HCT116 (cell line): ENCODE measurements at regions not wholly inside any gene's neighbourhood (a gene's known extent, or its start where the extent isn't known, plus 50 kb on each side); places are given as distances from the start of the nearest gene placed in this dataset.

Experiments
- ATAC-seq: fragments of 200-7000 bp; cut with Tn5 transposase; 2 replicates; pipeline ENCODE4 v1.9.1; 2020; ENCODE audit warnings: mild to moderate bottlenecking, moderate library complexity
- BruUV-seq: library from RNA; stranded (reverse); fragments of 400-500 nt; replicated peaks from 2 replicates; lab custom pipeline; 2021; lab: Mats Ljungman, UMichigan
- CTCF ChIA-PET: fragments of 300-600 bp; sonication (Branson Sonifier 250); formaldehyde crosslinking; loops from one replicate; lab custom pipeline; 2021; ENCODE audit warnings: antibody characterized with exemption; lab: Charles Lee
- POLR2A ChIA-PET: fragments of 300-600, 350-600 bp; sonication (Branson Sonifier 250); formaldehyde crosslinking; loops from one replicate; lab custom pipeline; 2021; ENCODE audit warnings: antibody characterized with exemption; lab: Charles Lee
- RAD21 ChIA-PET, 2 experiments: fragments of 300-600 bp; sonication (Branson Sonifier 250); formaldehyde crosslinking; loops; one replicate each; lab custom pipeline; 2023; ENCODE audit warnings: low total read pairs in 2 of 2; ENCODE audit not compliant: uncharacterized antibody in 2 of 2, unreplicated experiment in 2 of 2, low non-redundant PET in 1 of 2; lab: Charles Lee
- DNase-seq: peaks from one replicate; pipeline ENCODE4 v3.0.0-alpha.2; 2010; ENCODE audit warnings: low read depth, low spot score
- H2AFZ ChIP-seq: fragments of 200-600 bp; shearing (Covaris generic), sonication (generic); 2 replicates; pipeline ENCODE4 v1.6.1; 2017; ENCODE audit warnings: low read depth, mixed run types, mixed read lengths, antibody characterized with exemption, low read length; ENCODE audit not compliant: poor library complexity, severe bottlenecking
- H3K27ac ChIP-seq: 2 replicates; pipeline ENCODE4 v1.5.1; 2012; ENCODE audit warnings: low read depth, low read length
- H3K27me3 ChIP-seq: fragments of 200-600 bp; sonication (generic); 2 replicates; pipeline ENCODE4 v1.6.1; 2016; ENCODE audit warnings: mixed run types, low read length, mixed read lengths; ENCODE audit not compliant: insufficient read depth
- H3K36me3 ChIP-seq, 2 experiments: fragments of 200-500 bp in 1 of 2; fragments of 200-600 bp in 1 of 2; sonication (Bioruptor generic) in 1 of 2; sonication (generic) in 1 of 2; 2 replicates each; pipeline versions ENCODE4 v1.5.1 to v1.6.1; 2014 to 2016; ENCODE audit warnings: low read length in 2 of 2, inconsistent platforms in 1 of 2, mixed read lengths in 1 of 2, mixed run types in 1 of 2; ENCODE audit not compliant: insufficient read depth in 2 of 2, control insufficient read depth in 1 of 2
- H3K4me1 ChIP-seq, 2 experiments: fragments of 200-600 bp in 1 of 2; sonication (generic) in 1 of 2; 2 replicates each; pipeline versions ENCODE4 v1.5.1 to v1.6.1; 2012 to 2017; ENCODE audit warnings: low read length in 2 of 2, inconsistent platforms in 1 of 2, mild to moderate bottlenecking in 1 of 2, mixed read lengths in 1 of 2, mixed run types in 1 of 2, moderate library complexity in 1 of 2; ENCODE audit not compliant: insufficient read depth in 2 of 2, control insufficient read depth in 1 of 2
- H3K4me2 ChIP-seq: fragments of 200-600 bp; sonication (generic); 2 replicates; pipeline ENCODE4 v1.6.1; 2017; ENCODE audit warnings: mixed run types, low read length, mixed read lengths
- H3K4me3 ChIP-seq, 2 experiments: fragments of 200-600 bp in 1 of 2; sonication (generic) in 1 of 2; replicated peaks in 1 of 2; 2 replicates each; pipeline ENCODE4 v1.5.1; 2011 to 2016; ENCODE audit warnings: low read length in 2 of 2, control low read depth in 1 of 2, low read depth in 1 of 2, mild to moderate bottlenecking in 1 of 2, mixed read lengths in 1 of 2, mixed run types in 1 of 2
- H3K79me2 ChIP-seq: fragments of 200-600 bp; sonication (generic); 2 replicates; pipeline ENCODE4 v1.6.1; 2017; ENCODE audit warnings: mild to moderate bottlenecking, mixed run types, low read length, moderate library complexity, mixed read lengths; ENCODE audit not compliant: insufficient read depth
- H3K9ac ChIP-seq: fragments of 200-600 bp; sonication (generic); 2 replicates; pipeline ENCODE4 v1.6.1; 2016; ENCODE audit warnings: low read length, mixed read lengths
- H3K9me2 ChIP-seq: fragments of 200-600 bp; sonication (generic), shearing (Covaris generic); 2 replicates; pipeline ENCODE4 v1.6.1; 2017; ENCODE audit warnings: mixed run types, mild to moderate bottlenecking, moderate library complexity; ENCODE audit not compliant: insufficient read depth
- H3K9me3 ChIP-seq, 2 experiments: fragments of 200-500 bp in 1 of 2; fragments of 200-600 bp in 1 of 2; sonication (Bioruptor generic) in 1 of 2; sonication (generic) in 1 of 2; 2 replicates each; pipeline ENCODE4 v1.6.1; 2014 to 2017; ENCODE audit warnings: low read length in 2 of 2, mixed read lengths in 2 of 2, inconsistent platforms in 1 of 2, low read depth in 1 of 2, mild to moderate bottlenecking in 1 of 2, mixed run types in 1 of 2, moderate library complexity in 1 of 2; ENCODE audit not compliant: control insufficient read depth in 1 of 2, insufficient read depth in 1 of 2
- H4K20me1 ChIP-seq: fragments of 200-600 bp; sonication (generic), shearing (Covaris generic); 2 replicates; pipeline ENCODE4 v1.6.1; 2017; ENCODE audit warnings: mixed run types, mild to moderate bottlenecking, moderate library complexity; ENCODE audit not compliant: insufficient read depth
- EGR1 ChIP-seq: IDR thresholded peaks from 2 replicates; pipeline ENCODE4 v1.6.1; 2012; ENCODE audit warnings: low read depth
- ELF1 ChIP-seq: IDR thresholded peaks from 2 replicates; pipeline ENCODE4 v1.6.1; 2012; ENCODE audit warnings: low read depth, borderline replicate concordance
- EZH2 ChIP-seq: fragments of 200-600 bp; sonication (generic); IDR thresholded peaks from 2 replicates; pipeline ENCODE4 v1.6.1; 2017; ENCODE audit warnings: antibody characterized with exemption, mixed run types
- FOSL1 ChIP-seq: IDR thresholded peaks from 2 replicates; pipeline ENCODE4 v1.6.1; 2012; ENCODE audit warnings: low read depth
- POLR2A ChIP-seq: IDR thresholded peaks from 2 replicates; pipeline ENCODE4 v1.7.0; 2011; ENCODE audit warnings: borderline replicate concordance; ENCODE audit not compliant: insufficient read depth, insufficient read length; ENCODE audit errors: extremely low read depth
- POLR2AphosphoS5 ChIP-seq: IDR thresholded peaks from 2 replicates; pipeline ENCODE4 v1.6.1; 2011; ENCODE audit warnings: mild to moderate bottlenecking, low read depth, low read length, moderate library complexity
- RAD21 ChIP-seq: IDR thresholded peaks from 2 replicates; pipeline ENCODE4 v1.6.1; 2012; ENCODE audit warnings: low read depth, mild to moderate bottlenecking
- SRF ChIP-seq: IDR thresholded peaks from 2 replicates; pipeline ENCODE4 v1.6.1; 2012; ENCODE audit warnings: low read depth
- TCF7L2 ChIP-seq: IDR thresholded peaks from 2 replicates; pipeline ENCODE4 v1.7.0; 2011; ENCODE audit warnings: borderline replicate concordance, inconsistent platforms; ENCODE audit not compliant: insufficient read depth, insufficient read length; ENCODE audit errors: extremely low read depth
- YY1 ChIP-seq: IDR thresholded peaks from 2 replicates; pipeline ENCODE4 v1.6.1; 2011; ENCODE audit warnings: low read length, low read depth, moderate library complexity, mild to moderate bottlenecking; ENCODE audit not compliant: insufficient replicate concordance; ENCODE audit errors: extremely low read depth
- ZFX ChIP-seq: fragments of 450-650 bp; IDR thresholded peaks from 2 replicates; pipeline ENCODE4 v1.6.1; 2017
- ZNF274 ChIP-seq: fragments of 200-500 bp; sonication (Bioruptor generic); IDR thresholded peaks from 2 replicates; pipeline ENCODE4 v1.6.1; 2014; ENCODE audit warnings: mild to moderate bottlenecking, low read depth, low read length, inconsistent platforms
- intact Hi-C: fragments of 100-400 bp; cut with micrococcal nuclease; formaldehyde crosslinking; loops from 2 replicates; pipeline ENCODE4 v1.10.0; 2022
- TF ChIP-seq, protein P1 (sequence below): IDR thresholded peaks from 2 replicates; pipeline ENCODE4 v1.6.1; 2012
- TF ChIP-seq, protein P2 (sequence below): IDR thresholded peaks from 2 replicates; pipeline ENCODE4 v1.6.1; 2011; ENCODE audit warnings: mild to moderate bottlenecking, low read length, moderate library complexity; ENCODE audit not compliant: insufficient replicate concordance; ENCODE audit errors: extremely low read depth

DNA sequence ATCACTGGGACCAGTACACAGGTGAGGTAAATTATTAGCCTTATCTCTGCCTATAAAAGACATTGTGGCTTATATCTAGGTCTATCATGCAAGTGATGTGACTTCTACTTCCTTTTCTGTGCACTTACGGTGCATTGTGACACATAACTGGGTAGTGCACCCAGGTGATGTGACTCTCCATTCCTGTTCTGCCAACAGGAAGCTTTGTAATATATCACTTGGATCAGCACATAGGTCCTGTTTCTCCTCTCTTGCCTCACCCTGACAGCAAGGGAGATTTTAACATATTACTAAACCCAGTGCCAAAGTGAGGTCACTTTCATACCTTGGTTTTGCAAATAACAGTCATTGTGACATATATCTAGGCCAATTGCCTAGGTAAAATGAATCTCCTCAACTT is 1129.7 kb upstream of the AMELY start:
- Histone ChIP-seq H3K4me3 (no peak overlapping the region), H3K4me1 (no peaks in the 10 kb centered on the region), H3K27me3 (no peaks in the 10 kb centered on the region), H2AFZ (no peak overlapping the region), H4K20me1 (no peaks in the 10 kb centered on the region), H3K9me3 (no peaks in the 10 kb centered on the region), H3K79me2 (no peaks in the 10 kb centered on the region), H3K27ac (no peak overlapping the region), H3K9ac (no peak overlapping the region), H3K9me2 (no peaks in the 10 kb centered on the region)
- DNase-seq = no peak
- intact Hi-C loops = no loop called here
- POLR2A ChIA-PET = no interaction called here
- BruUV-seq = no TSS peak
- RAD21 ChIA-PET = no interaction called here
- no peak for TF ChIP-seq POLR2AphosphoS5
- TF ChIP-seq YY1 = no peak
- TF ChIP-seq EZH2 = no peak
- no peak for TF ChIP-seq FOSL1
- no peak for TF ChIP-seq SRF
- TF ChIP-seq, protein P1, sequence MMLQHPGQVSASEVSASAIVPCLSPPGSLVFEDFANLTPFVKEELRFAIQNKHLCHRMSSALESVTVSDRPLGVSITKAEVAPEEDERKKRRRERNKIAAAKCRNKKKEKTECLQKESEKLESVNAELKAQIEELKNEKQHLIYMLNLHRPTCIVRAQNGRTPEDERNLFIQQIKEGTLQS = no peak
- TF ChIP-seq ZFX = no peak
- no peak for TF ChIP-seq TCF7L2
- no peak for TF ChIP-seq POLR2A
- no peak for TF ChIP-seq EGR1
- TF ChIP-seq RAD21 = no peak
- no peak for TF ChIP-seq ELF1
- TF ChIP-seq, protein P2, sequence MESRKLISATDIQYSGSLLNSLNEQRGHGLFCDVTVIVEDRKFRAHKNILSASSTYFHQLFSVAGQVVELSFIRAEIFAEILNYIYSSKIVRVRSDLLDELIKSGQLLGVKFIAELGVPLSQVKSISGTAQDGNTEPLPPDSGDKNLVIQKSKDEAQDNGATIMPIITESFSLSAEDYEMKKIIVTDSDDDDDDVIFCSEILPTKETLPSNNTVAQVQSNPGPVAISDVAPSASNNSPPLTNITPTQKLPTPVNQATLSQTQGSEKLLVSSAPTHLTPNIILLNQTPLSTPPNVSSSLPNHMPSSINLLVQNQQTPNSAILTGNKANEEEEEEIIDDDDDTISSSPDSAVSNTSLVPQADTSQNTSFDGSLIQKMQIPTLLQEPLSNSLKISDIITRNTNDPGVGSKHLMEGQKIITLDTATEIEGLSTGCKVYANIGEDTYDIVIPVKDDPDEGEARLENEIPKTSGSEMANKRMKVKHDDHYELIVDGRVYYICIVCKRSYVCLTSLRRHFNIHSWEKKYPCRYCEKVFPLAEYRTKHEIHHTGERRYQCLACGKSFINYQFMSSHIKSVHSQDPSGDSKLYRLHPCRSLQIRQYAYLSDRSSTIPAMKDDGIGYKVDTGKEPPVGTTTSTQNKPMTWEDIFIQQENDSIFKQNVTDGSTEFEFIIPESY = no peak
- TF ChIP-seq ZNF274 = no peak
- TF ChIP-seq, all 23 proteins: peak for 0
- Histone ChIP-seq H3K4me2 (no peak overlapping the region), H3K36me3 (no peaks in the 10 kb centered on the region)
- CTCF ChIA-PET = no interaction called here
- ATAC-seq = no peak
